NB4 (cell line): ENCODE measurements at regions not wholly inside any gene's neighbourhood (a gene's known extent, or its start where the extent isn't known, plus 50 kb on each side); places are given as distances from the start of the nearest gene placed in this dataset.

ENCODE experiments used
- DNase-seq: peaks from one replicate; pipeline ENCODE4 v3.0.0; 2010; ENCODE audit warnings: low read depth
- H3K4me3 ChIP-seq: one replicate; pipeline ENCODE4 v1.5.1; 2011; ENCODE audit warnings: mild to moderate bottlenecking, low read depth, low read length, moderate library complexity
- MYC ChIP-seq: IDR thresholded peaks from 2 replicates; pipeline ENCODE4 v1.6.1; 2011; ENCODE audit warnings: low read depth, low read length
- POLR2A ChIP-seq: IDR thresholded peaks from 2 replicates; pipeline ENCODE4 v1.6.1; 2011; ENCODE audit warnings: mild to moderate bottlenecking; ENCODE audit not compliant: insufficient read length; ENCODE audit errors: extremely low read depth
- TF ChIP-seq, protein P1 (sequence below): IDR thresholded peaks from 2 replicates; pipeline ENCODE4 v1.6.1; 2011; ENCODE audit warnings: low read depth, low read length
- TF ChIP-seq, protein P2 (sequence below): IDR thresholded peaks from one replicate; pipeline ENCODE4 v1.5.1; 2012; ENCODE audit warnings: low read depth, low read length

GRCh38 chr1:209383422-209383821, 200.1 kb upstream of the CAMK1G start:
- TF ChIP-seq POLR2A: no peak
- no peak for DNase-seq
- H3K4me3 ChIP-seq: no peak overlapping the region

DNA sequence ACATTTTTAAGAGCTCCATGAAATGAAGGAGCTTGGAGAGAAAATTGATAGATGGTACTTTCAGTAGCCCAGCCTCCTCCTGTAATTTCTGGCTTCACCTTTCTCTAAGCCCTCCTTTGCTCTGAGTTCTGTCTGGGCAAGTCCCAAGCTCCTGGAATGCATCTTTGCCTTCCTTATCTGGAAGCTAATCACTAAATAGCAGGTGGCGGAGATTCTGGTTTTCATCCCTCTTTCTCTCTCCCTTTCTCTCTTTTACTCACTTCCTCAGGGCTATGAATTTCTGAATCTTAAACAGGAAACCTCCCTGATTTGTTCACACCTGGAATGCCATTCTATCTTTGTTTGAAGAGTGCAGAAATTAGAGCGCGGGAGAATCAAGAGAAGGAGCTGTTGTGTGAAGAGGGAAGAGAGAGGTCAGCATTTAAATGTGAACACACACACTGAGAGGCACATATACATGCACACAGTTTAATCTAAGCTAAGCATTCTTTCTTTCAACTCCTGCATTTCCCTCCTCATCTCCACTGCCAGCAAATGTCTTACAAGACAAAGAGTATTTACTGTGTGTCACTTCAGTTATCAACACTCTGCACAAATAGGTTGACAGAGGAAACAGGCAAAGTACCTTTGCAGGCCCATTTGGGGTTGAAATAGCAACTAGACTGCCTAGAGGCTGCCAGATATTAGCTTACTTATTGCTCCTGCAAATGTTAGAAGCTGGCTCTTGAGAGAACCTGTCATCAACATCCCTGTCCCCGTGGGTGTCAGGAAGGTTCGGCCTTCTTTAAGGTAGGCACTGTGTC, 199.4 kb upstream of the CAMK1G start:
- DNase-seq: no peak
- no peak overlapping the region for H3K4me3 ChIP-seq
- TF ChIP-seq, protein P1, sequence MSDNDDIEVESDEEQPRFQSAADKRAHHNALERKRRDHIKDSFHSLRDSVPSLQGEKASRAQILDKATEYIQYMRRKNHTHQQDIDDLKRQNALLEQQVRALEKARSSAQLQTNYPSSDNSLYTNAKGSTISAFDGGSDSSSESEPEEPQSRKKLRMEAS: no peak
- TF ChIP-seq, protein P2, sequence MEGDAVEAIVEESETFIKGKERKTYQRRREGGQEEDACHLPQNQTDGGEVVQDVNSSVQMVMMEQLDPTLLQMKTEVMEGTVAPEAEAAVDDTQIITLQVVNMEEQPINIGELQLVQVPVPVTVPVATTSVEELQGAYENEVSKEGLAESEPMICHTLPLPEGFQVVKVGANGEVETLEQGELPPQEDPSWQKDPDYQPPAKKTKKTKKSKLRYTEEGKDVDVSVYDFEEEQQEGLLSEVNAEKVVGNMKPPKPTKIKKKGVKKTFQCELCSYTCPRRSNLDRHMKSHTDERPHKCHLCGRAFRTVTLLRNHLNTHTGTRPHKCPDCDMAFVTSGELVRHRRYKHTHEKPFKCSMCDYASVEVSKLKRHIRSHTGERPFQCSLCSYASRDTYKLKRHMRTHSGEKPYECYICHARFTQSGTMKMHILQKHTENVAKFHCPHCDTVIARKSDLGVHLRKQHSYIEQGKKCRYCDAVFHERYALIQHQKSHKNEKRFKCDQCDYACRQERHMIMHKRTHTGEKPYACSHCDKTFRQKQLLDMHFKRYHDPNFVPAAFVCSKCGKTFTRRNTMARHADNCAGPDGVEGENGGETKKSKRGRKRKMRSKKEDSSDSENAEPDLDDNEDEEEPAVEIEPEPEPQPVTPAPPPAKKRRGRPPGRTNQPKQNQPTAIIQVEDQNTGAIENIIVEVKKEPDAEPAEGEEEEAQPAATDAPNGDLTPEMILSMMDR: no peak
- TF ChIP-seq MYC (no peak), POLR2A (no peak)

DNA sequence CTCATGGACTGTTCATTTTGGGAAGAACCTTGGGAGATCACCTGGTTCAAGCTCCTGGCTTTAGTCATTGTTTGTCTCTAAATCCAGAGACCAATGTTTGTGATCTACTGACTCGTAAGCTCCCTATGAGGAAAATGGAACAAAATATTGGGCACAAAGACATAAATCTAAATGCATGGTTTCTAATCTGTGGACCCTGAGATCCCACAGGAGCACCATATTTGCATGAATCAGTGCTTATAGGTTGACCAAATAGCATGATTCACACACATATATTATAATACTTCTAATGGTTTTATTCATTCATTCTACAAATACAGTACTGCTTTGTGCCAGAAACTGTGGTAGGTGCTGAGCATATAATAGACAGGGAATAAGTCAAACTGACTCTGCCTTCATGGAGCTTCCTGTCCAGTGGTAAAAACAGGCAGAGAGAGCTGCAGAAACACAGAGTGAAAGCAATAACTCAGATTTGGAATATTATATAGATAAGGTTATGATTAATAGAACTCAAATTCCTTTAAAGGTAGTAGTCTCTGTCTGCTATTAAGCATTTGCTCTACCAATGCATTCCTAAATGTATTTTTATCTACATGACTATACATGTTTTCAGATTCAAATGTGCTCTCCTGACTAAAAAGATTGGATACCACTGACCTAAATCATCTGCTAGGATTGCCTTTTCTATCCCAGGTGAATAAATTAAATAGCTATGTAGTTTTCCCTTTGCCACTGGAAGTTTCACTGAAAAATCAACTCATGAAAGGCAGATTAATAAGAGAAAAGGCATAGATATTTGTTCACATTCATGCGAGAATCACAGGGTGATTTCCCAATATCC, 198.6 kb upstream of the CAMK1G start:
- H3K4me3 ChIP-seq: no peak overlapping the region
- no peak for TF ChIP-seq MYC
- no peak for TF ChIP-seq POLR2A
- TF ChIP-seq, protein P2: no peak
- TF ChIP-seq, protein P1: no peak
- no peak for DNase-seq

GRCh38 chr1:209386156-209386555, 197.4 kb upstream of the CAMK1G start:
- TF ChIP-seq, protein P2: no peak
- TF ChIP-seq MYC (no peak), POLR2A (no peak)
- TF ChIP-seq, protein P1: no peak
- H3K4me3 ChIP-seq: no peak overlapping the region
- DNase-seq: no peak

- TF ChIP-seq, protein P1: no peak
- TF ChIP-seq POLR2A (no peak), MYC (no peak)
- TF ChIP-seq, protein P2: no peak
- no peak overlapping the region for H3K4me3 ChIP-seq
- no peak for DNase-seq
These were observed 196.1 kb upstream of the CAMK1G start for GRCh38 chr1:209387271-209387968.

DNA sequence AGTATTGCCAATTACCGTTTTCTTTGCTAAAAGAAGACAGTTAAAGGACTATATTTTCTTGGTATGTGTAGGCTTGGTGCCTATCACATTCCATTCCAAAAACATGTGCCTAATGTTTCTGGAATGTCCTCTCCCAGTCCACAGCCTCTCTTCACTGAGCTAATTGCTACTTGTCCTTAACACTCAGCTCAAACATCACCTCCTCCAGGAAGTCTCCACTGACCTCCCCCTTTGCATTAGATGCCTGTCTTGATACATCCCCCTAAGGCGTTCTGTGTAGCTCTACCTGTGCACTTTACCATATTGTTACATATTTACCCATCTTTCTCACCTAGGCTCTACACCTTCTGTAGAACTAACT, 195.6 kb upstream of the CAMK1G start:
- no peak for DNase-seq
- TF ChIP-seq POLR2A (no peak), MYC (no peak)
- H3K4me3 ChIP-seq: no peak overlapping the region
